GM23248 (cell line): ENCODE measurements at regions not wholly inside any gene's neighbourhood (a gene's known extent, or its start where the extent isn't known, plus 50 kb on each side); places are given as distances from the start of the nearest gene placed in this dataset.

ENCODE experiments used
- DNase-seq: peaks from one replicate; pipeline ENCODE4 v3.0.0-alpha.2; 2015
- H2AFZ ChIP-seq: fragments of 200-600 bp; sonication (generic); 2 replicates; pipeline ENCODE4 v1.6.1; 2016; ENCODE audit warnings: antibody characterized with exemption
- H3F3A ChIP-seq: fragments of 200-600 bp; sonication (generic); 2 replicates; pipeline ENCODE4 v1.6.1; 2016; ENCODE audit warnings: mild to moderate bottlenecking, antibody characterized with exemption, mixed run types; ENCODE audit not compliant: insufficient read depth
- H3K27ac ChIP-seq: fragments of 200-600 bp; sonication (generic); 2 replicates; pipeline ENCODE4 v1.5.1; 2016; ENCODE audit warnings: mild to moderate bottlenecking
- H3K27me3 ChIP-seq: fragments of 200-600 bp; sonication (generic); replicated peaks from 2 replicates; pipeline ENCODE4 v1.6.1; 2016; ENCODE audit warnings: mild to moderate bottlenecking; ENCODE audit not compliant: insufficient read depth
- H3K36me3 ChIP-seq: fragments of 200-600 bp; sonication (generic); 2 replicates; pipeline ENCODE4 v1.6.1; 2016; ENCODE audit warnings: low read depth, mild to moderate bottlenecking
- H3K4me1 ChIP-seq: fragments of 200-600 bp; sonication (generic); 2 replicates; pipeline ENCODE4 v1.6.1; 2016; ENCODE audit warnings: mild to moderate bottlenecking; ENCODE audit not compliant: insufficient read depth
- H3K4me2 ChIP-seq: fragments of 200-600 bp; sonication (generic); one replicate; pipeline ENCODE4 v1.6.1; 2016; ENCODE audit warnings: mild to moderate bottlenecking; ENCODE audit not compliant: unreplicated experiment
- H3K4me3 ChIP-seq: fragments of 200-600 bp; sonication (generic); 2 replicates; pipeline ENCODE4 v1.5.1; 2016; ENCODE audit warnings: mild to moderate bottlenecking
- H3K79me2 ChIP-seq: fragments of 200-600 bp; sonication (generic); 2 replicates; pipeline ENCODE4 v1.6.1; 2016; ENCODE audit warnings: mild to moderate bottlenecking; ENCODE audit not compliant: insufficient read depth
- H3K9ac ChIP-seq: fragments of 200-600 bp; sonication (generic); 2 replicates; pipeline ENCODE4 v1.6.1; 2016; ENCODE audit warnings: mild to moderate bottlenecking
- H3K9me2 ChIP-seq: fragments of 200-600 bp; sonication (generic); 2 replicates; pipeline ENCODE4 v1.6.1; 2016; ENCODE audit warnings: mixed run types, mild to moderate bottlenecking, moderate library complexity; ENCODE audit not compliant: insufficient read depth
- H3K9me3 ChIP-seq: fragments of 200-600 bp; sonication (generic); one replicate; pipeline ENCODE4 v1.6.1; 2017; ENCODE audit warnings: low read depth
- H4K20me1 ChIP-seq: fragments of 200-600 bp; sonication (generic); 2 replicates; pipeline ENCODE4 v1.6.0; 2016; ENCODE audit not compliant: insufficient read depth
- EZH2 ChIP-seq: fragments of 200-600 bp; sonication (generic); IDR thresholded peaks from 2 replicates; pipeline ENCODE4 v1.6.1; 2018; ENCODE audit warnings: antibody characterized with exemption, mild to moderate bottlenecking; ENCODE audit not compliant: insufficient read depth, poor library complexity, severe bottlenecking
- EZH2phosphoT487 ChIP-seq: fragments of 200-600 bp; sonication (generic); IDR thresholded peaks from 2 replicates; pipeline ENCODE4 v1.6.1; 2018; ENCODE audit warnings: antibody characterized with exemption, moderate library complexity, mild to moderate bottlenecking, low read depth; ENCODE audit not compliant: insufficient read depth
- WGBS, 2 experiments: methylation state at CpG; one replicate each; pipeline ENCODE4 v1.1.6; 2015 to 2017; ENCODE audit warnings: low lambda C conversion rate in 2 of 2, low coverage in 1 of 2; ENCODE audit errors: missing lambda C conversion rate in 2 of 2; 5-methylcytosine and 5-hydroxymethylcytosine counted together
- in situ Hi-C: fragments of 300-500 bp; cut with MboI; formaldehyde crosslinking; loops from 2 replicates; pipeline ENCODE4 v1.15.0; 2020

GRCh38 chr16:62720651-62721050 lies 684.4 kb upstream of the CDH8 start:
- Histone ChIP-seq H3K36me3 (no peaks in the 10 kb centered on the region), H3K9ac (no peak overlapping the region), H3K4me2 (no peak overlapping the region), H3K9me2 (no peaks in the 10 kb centered on the region), H3K27ac (no peak overlapping the region), H3K27me3 (no peaks in the 10 kb centered on the region), H3K4me3 (no peak overlapping the region), H4K20me1 (no peaks in the 10 kb centered on the region), H3K79me2 (no peaks in the 10 kb centered on the region), H2AFZ (no peak overlapping the region), H3K4me1 (no peaks in the 10 kb centered on the region), H3F3A (no peaks in the 10 kb centered on the region), H3K9me3 (no peaks in the 10 kb centered on the region)
- in situ Hi-C loops = no loop called here
- WGBS, 2 experiments = 40 to 42% methylated on average over 5 of the region's 5 CpGs
- no peak for DNase-seq
- no peak for TF ChIP-seq EZH2
- no peak for TF ChIP-seq EZH2phosphoT487

- Histone ChIP-seq H3K9me2 (no peaks in the 10 kb centered on the region), H3K4me1 (no peaks in the 10 kb centered on the region), H3K36me3 (no peaks in the 10 kb centered on the region), H3K9me3 (no peaks in the 10 kb centered on the region), H3K9ac (no peak overlapping the region), H4K20me1 (no peaks in the 10 kb centered on the region), H3K4me3 (no peak overlapping the region), H3K4me2 (no peak overlapping the region), H3K27me3 (no peaks in the 10 kb centered on the region), H3K27ac (no peak overlapping the region), H3K79me2 (no peaks in the 10 kb centered on the region), H2AFZ (no peak overlapping the region), H3F3A (no peaks in the 10 kb centered on the region)
- 4% methylated on average over 2 of the region's 2 CpGs for WGBS, 2 experiments
- no peak for TF ChIP-seq EZH2
- TF ChIP-seq EZH2phosphoT487 = no peak
- no peak for DNase-seq
- in situ Hi-C loops = no loop called here
Measured at GRCh38 chr16:62717026-62717425, 680.8 kb upstream of the CDH8 start.

- Histone ChIP-seq H3K27ac (no peak overlapping the region), H3K9ac (no peak overlapping the region), H3K4me1 (no peaks in the 10 kb centered on the region), H3K9me2 (no peaks in the 10 kb centered on the region), H3F3A (no peaks in the 10 kb centered on the region), H3K27me3 (no peaks in the 10 kb centered on the region), H3K4me2 (no peak overlapping the region), H3K9me3 (no peaks in the 10 kb centered on the region), H2AFZ (no peak overlapping the region), H4K20me1 (no peaks in the 10 kb centered on the region), H3K79me2 (no peaks in the 10 kb centered on the region), H3K36me3 (no peaks in the 10 kb centered on the region), H3K4me3 (no peak overlapping the region)
- no peak for TF ChIP-seq EZH2
- no peak for TF ChIP-seq EZH2phosphoT487
- in situ Hi-C loops = no loop called here
- no peak for DNase-seq
- 68 to 83% methylated on average over 1 of the region's 1 CpG for WGBS, 2 experiments
Measured at GRCh38 chr16:62715701-62716100, 679.5 kb upstream of the CDH8 start.

- Histone ChIP-seq H3K4me3 (no peak overlapping the region), H3K27ac (no peak overlapping the region), H3K79me2 (no peaks in the 10 kb centered on the region), H3K4me1 (no peaks in the 10 kb centered on the region), H3K27me3 (no peaks in the 10 kb centered on the region), H3K4me2 (no peak overlapping the region), H3K9ac (no peak overlapping the region), H4K20me1 (no peaks in the 10 kb centered on the region), H3F3A (no peaks in the 10 kb centered on the region), H3K36me3 (no peaks in the 10 kb centered on the region), H3K9me3 (no peaks in the 10 kb centered on the region), H3K9me2 (no peaks in the 10 kb centered on the region), H2AFZ (no peak overlapping the region)
- DNase-seq = peak; percentile 34
- 0 to 5% methylated on average over 1 of the region's 1 CpG for WGBS, 2 experiments
- in situ Hi-C loops = no loop called here
- no peak for TF ChIP-seq EZH2
- no peak for TF ChIP-seq EZH2phosphoT487
Measured at GRCh38 chr16:62712566-62712965, 676.3 kb upstream of the CDH8 start.

- no peak for DNase-seq
- Histone ChIP-seq H3F3A (no peaks in the 10 kb centered on the region), H3K9me3 (no peaks in the 10 kb centered on the region), H3K36me3 (no peaks in the 10 kb centered on the region), H3K27ac (no peak overlapping the region), H2AFZ (no peak overlapping the region), H3K4me2 (no peak overlapping the region), H3K4me3 (no peak overlapping the region), H4K20me1 (no peaks in the 10 kb centered on the region), H3K27me3 (no peaks in the 10 kb centered on the region), H3K9me2 (no peaks in the 10 kb centered on the region), H3K79me2 (no peaks in the 10 kb centered on the region), H3K4me1 (no peaks in the 10 kb centered on the region), H3K9ac (no peak overlapping the region)
- in situ Hi-C loops = no loop called here
- WGBS, 2 experiments = 44 to 52% methylated on average over 8 of the region's 8 CpGs
- TF ChIP-seq EZH2 (no peak), EZH2phosphoT487 (no peak)
Measured at GRCh38 chr16:62711797-62712196, 675.6 kb upstream of the CDH8 start.
